Head of caudate nucleus (tissue), 42 donors: ENCODE measurements at regions not wholly inside any gene's neighbourhood (a gene's known extent, or its start where the extent isn't known, plus 50 kb on each side); places are given as distances from the start of the nearest gene placed in this dataset.
"Not testable (repeated sequence)": the region's sequence is repeated elsewhere in the genome, so short reads cannot be mapped to it uniquely, and the experiment has no call there.

Experiments used
- DNase-seq, 42 donors: peaks; one replicate each; pipeline versions ENCODE4 v3.0.0 to v3.0.0-alpha.2; 2020 to 2021; ENCODE audit warnings: mixed read lengths in 7 of 42
- intact Hi-C: fragments of 100-400 bp; cut with DNase I; formaldehyde crosslinking; loops from one replicate; pipeline ENCODE4 v1.15.0; 2022

GRCh38 chr4:137408527-137409177 lies 123.6 kb downstream of the PCDH18 start:
- intact Hi-C loops, result no loop called here
- no peak for DNase-seq

GRCh38 chr4:137405833-137406232 lies 126.5 kb downstream of the PCDH18 start:
- DNase-seq, intact Hi-C loops: not testable (repeated sequence)

GRCh38 chr4:137394018-137394417 lies 138.3 kb downstream of the PCDH18 start:
- no peak for DNase-seq
- intact Hi-C loops, result no loop called here

- no peak for DNase-seq
- intact Hi-C loops, result no loop called here
Measured at GRCh38 chr4:137393044-137393443, 139.2 kb downstream of the PCDH18 start.

GRCh38 chr4:137390707-137391106 lies 141.6 kb downstream of the PCDH18 start:
- intact Hi-C loops, result no loop called here
- DNase-seq, result no peak

GRCh38 chr4:137389911-137390520 lies 142.3 kb downstream of the PCDH18 start:
- intact Hi-C loops, result no loop called here
- DNase-seq, result no peak

GRCh38 chr4:137387924-137388323 lies 144.4 kb downstream of the PCDH18 start:
- intact Hi-C loops, result no loop called here
- DNase-seq, result no peak

- no peak for DNase-seq
- intact Hi-C loops, result no loop called here
Measured at GRCh38 chr4:137384476-137384875, 147.8 kb downstream of the PCDH18 start.

GRCh38 chr4:137378821-137379220 lies 153.5 kb downstream of the PCDH18 start:
- no peak for DNase-seq
- intact Hi-C loops, result no loop called here

GRCh38 chr4:137378393-137378792 lies 153.9 kb downstream of the PCDH18 start:
- no peak for DNase-seq
- intact Hi-C loops, result no loop called here

GRCh38 chr4:137376312-137376711 lies 156.0 kb downstream of the PCDH18 start:
- intact Hi-C loops, result no loop called here
- DNase-seq, result no peak

GRCh38 chr4:137375111-137375850 lies 157.0 kb downstream of the PCDH18 start:
- DNase-seq, result no peak
- intact Hi-C loops, result no loop called here

- intact Hi-C loops, result no loop called here
- DNase-seq, result no peak
Measured at GRCh38 chr4:137370679-137371078, 161.6 kb downstream of the PCDH18 start.

- no peak for DNase-seq
Measured at GRCh38 chr4:137370206-137370633, 162.1 kb downstream of the PCDH18 start.

GRCh38 chr4:137367620-137368019 lies 164.7 kb downstream of the PCDH18 start:
- intact Hi-C loops, result no loop called here
- DNase-seq, result no peak

More at GRCh38 chr4:137370206-137370633, 162.1 kb downstream of the PCDH18 start:
- intact Hi-C loops, result no loop called here

- DNase-seq, result no peak
- intact Hi-C loops, result no loop called here
Measured at GRCh38 chr4:137363496-137363895, 168.8 kb downstream of the PCDH18 start.

- intact Hi-C loops, result no loop called here
- no peak for DNase-seq
Measured at GRCh38 chr4:137361756-137362470, 170.4 kb downstream of the PCDH18 start.

GRCh38 chr4:137360761-137361160 lies 171.5 kb downstream of the PCDH18 start:
- intact Hi-C loops, result no loop called here

GRCh38 chr4:137359691-137360315 lies 172.5 kb downstream of the PCDH18 start:
- intact Hi-C loops, result no loop called here
- no peak for DNase-seq

More at GRCh38 chr4:137360761-137361160, 171.5 kb downstream of the PCDH18 start:
- DNase-seq, result no peak
